ENCODE measurements at regions not wholly inside any gene's neighbourhood (a gene's known extent, or its start where the extent isn't known, plus 50 kb on each side); places are given as distances from the start of the nearest gene placed in this dataset.
A peak's percentile ranks its signal among the peaks of the same experiment; 100 is the strongest.

- DNase-seq, result no peak
These were observed 64.3 kb downstream of the DMRTA2 start for GRCh38 chr1:50358962-50359361.

GRCh38 chr1:50357186-50357585 is 66.1 kb downstream of the DMRTA2 start:
- no peak for DNase-seq

GRCh38 chr1:50354813-50355212 is 68.4 kb downstream of the DMRTA2 start:
- DNase-seq, result no peak

GRCh38 chr1:50352428-50352827 is 70.8 kb downstream of the DMRTA2 start:
- no peak for DNase-seq

DNA sequence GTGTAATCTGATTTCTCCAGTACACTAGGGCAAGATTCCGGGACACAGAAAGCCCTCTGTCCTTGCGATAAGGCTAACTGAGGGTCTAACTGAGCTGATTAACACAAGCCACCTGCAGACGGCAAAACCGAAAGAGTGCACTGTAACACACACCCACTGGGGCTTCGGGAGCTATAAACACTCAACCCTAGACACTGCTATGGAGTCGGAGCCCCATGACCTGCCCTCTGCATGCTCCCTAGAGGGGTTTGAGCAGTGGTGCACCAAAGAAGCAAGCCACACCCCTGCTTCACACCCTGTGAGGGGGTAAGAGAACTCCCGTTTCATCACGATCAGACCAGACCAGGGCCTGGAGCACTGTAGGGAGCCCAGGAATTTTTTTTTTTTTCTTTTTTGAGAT is 72.4 kb downstream of the DMRTA2 start:
- DNase-seq, result no peak

GRCh38 chr1:50350421-50350820 is 72.8 kb downstream of the DMRTA2 start:
- no peak for DNase-seq

- DNase-seq, result no peak
These were observed 74.0 kb downstream of the DMRTA2 start for GRCh38 chr1:50349242-50349565.

- peak; percentile 72 for DNase-seq
These were observed 74.6 kb downstream of the DMRTA2 start for GRCh38 chr1:50348449-50349241.

DNA sequence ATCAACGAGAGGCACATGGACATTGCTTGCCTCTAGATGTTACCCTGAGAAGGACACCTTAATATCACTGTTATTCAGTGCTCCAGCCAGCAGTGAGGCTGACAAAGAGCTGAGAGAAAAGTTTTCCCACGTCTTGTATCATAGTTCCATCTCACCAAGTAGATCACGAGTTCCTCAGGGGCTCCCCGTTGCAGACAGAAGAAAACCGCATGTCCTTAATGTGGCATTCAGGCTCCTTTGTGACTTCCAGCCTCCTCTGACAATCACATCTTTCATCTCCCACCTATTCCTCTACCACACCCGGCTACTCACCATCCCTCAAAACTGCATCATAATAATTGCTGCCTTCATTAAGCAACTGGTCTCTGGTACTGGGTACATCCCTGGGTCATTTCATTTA is 75.3 kb downstream of the DMRTA2 start:
- no peak for DNase-seq

GRCh38 chr1:50346621-50347020 is 76.6 kb downstream of the DMRTA2 start:
- no peak for DNase-seq

GRCh38 chr1:50343323-50343722 is 79.9 kb downstream of the DMRTA2 start:
- DNase-seq, result no peak

GRCh38 chr1:50342525-50342924 is 80.7 kb downstream of the DMRTA2 start:
- no peak for DNase-seq

GRCh38 chr1:50335036-50335435 is 88.2 kb downstream of the DMRTA2 start:
- no peak for DNase-seq

GRCh38 chr1:50333595-50333974 is 89.7 kb downstream of the DMRTA2 start:
- peak; percentile 25 for DNase-seq

DNA sequence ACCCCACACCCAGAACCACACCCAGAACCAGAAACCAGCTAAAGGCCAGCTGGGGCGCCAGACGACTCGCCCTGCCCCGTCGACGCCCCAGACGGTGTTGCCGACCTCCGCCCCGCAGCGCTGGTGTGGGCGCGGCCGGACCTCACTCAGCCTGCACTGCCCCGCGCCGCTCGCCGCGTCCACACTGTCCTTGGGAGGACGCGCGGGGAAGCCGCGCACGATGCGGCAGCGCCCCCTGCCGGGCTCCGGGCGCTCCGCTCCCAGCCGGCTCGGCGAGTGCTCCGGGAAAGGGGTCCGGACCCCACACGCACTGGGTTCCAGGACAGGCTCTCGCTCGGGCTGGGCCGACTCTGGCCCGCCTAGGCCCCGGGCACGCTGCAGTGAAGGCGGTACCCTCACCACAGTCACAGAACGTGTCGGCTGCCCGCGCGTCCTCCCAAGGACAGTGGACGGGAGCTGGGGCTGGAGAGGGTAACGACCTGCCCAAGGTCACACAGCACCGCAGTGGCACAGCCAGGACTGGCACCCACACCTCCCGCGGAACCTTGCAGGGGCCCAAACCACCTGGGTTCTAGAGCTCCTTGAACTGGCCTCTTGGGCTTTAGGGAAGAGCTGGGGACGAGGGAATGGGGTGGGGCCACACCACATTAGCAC is 90.2 kb downstream of the DMRTA2 start:
- peak; percentile 36 for DNase-seq

DNA sequence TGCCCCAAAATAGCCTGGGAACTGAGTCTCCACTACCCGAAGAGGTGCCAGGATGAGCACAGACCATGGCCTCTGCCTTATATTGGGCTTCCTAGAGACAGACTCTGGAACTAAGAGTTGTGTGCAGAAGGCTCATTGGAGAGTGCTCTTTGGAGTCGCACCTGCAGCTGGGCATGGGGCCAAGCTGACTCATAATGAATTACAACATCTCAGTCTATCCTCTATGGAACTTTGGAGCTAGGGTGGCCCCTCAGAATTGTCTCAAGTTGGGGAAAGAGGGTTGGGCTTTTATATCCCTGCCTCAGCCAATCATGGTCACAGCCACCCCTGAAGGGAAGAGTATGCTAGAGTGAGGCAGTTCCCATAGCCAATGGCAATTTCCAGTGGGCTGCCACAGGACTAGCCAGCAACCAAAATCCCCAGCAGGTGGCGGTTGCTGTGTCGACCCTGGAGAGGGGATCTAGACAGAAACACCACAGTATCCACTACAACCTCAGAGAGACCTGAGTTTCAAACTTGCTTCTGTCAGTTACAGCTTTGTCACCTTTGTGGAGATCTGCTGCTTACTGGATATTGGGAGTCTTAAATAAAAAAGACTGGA is 93.8 kb downstream of the DMRTA2 start:
- DNase-seq, result no peak

GRCh38 chr1:50328552-50328951 is 94.7 kb downstream of the DMRTA2 start:
- no peak for DNase-seq

- DNase-seq, result no peak
These were observed 97.2 kb downstream of the DMRTA2 start for GRCh38 chr1:50326026-50326425.

GRCh38 chr1:50322579-50322978 is 100.7 kb downstream of the DMRTA2 start:
- no peak for DNase-seq

- DNase-seq, result no peak
These were observed 104.8 kb downstream of the DMRTA2 start for GRCh38 chr1:50318428-50318827.

- peak; percentile 40 for DNase-seq
These were observed 114.4 kb downstream of the DMRTA2 start for GRCh38 chr1:50308878-50309277.

GRCh38 chr1:50305808-50306207 is 117.4 kb downstream of the DMRTA2 start:
- DNase-seq, result no peak

- no peak for DNase-seq
These were observed 122.9 kb downstream of the DMRTA2 start for GRCh38 chr1:50300297-50300696.

- DNase-seq, result no peak
These were observed 127.7 kb downstream of the DMRTA2 start for GRCh38 chr1:50295566-50295965.
